CD4-positive, alpha-beta T cell treated with Interleukin-2 at 100 ng/mL for 4 hours (primary cell): ENCODE measurements at regions not wholly inside any gene's neighbourhood (a gene's known extent, or its start where the extent isn't known, plus 50 kb on each side); places are given as distances from the start of the nearest gene placed in this dataset.

Source experiments
- DNase-seq: peaks from one replicate; pipeline ENCODE4 v3.0.0-alpha.2; 2020; ENCODE audit warnings: low spot score

GRCh38 chr14:41404126-41404525 is 202.6 kb upstream of the LRFN5 start:
- no peak for DNase-seq

GRCh38 chr14:41403360-41403759 is 203.3 kb upstream of the LRFN5 start:
- no peak for DNase-seq

GRCh38 chr14:41397926-41398325 is 208.8 kb upstream of the LRFN5 start:
- DNase-seq = no peak

GRCh38 chr14:41393512-41393911 is 213.2 kb upstream of the LRFN5 start:
- no peak for DNase-seq

GRCh38 chr14:41392226-41392625 is 214.4 kb upstream of the LRFN5 start:
- DNase-seq = no peak

- no peak for DNase-seq
Observed at GRCh38 chr14:41389355-41389754, 217.3 kb upstream of the LRFN5 start.

GRCh38 chr14:41385797-41386196 is 220.9 kb upstream of the LRFN5 start:
- no peak for DNase-seq

- DNase-seq = no peak
Observed at GRCh38 chr14:41380017-41380416, 226.7 kb upstream of the LRFN5 start.

- no peak for DNase-seq
Observed at GRCh38 chr14:41378526-41378925, 228.2 kb upstream of the LRFN5 start.

GRCh38 chr14:41377932-41378331 is 228.7 kb upstream of the LRFN5 start:
- DNase-seq = no peak

- no peak for DNase-seq
Observed at GRCh38 chr14:41374092-41374491, 232.6 kb upstream of the LRFN5 start.

- no peak for DNase-seq
Observed at GRCh38 chr14:41362139-41362538, 244.5 kb upstream of the LRFN5 start.

- DNase-seq = no peak
Observed at GRCh38 chr14:41360126-41360525, 246.6 kb upstream of the LRFN5 start.

GRCh38 chr14:41355866-41356265 is 250.8 kb upstream of the LRFN5 start:
- DNase-seq = no peak

GRCh38 chr14:41350476-41350875 is 256.2 kb upstream of the LRFN5 start:
- DNase-seq = no peak

GRCh38 chr14:41349289-41349910 is 257.3 kb upstream of the LRFN5 start:
- no peak for DNase-seq

- no peak for DNase-seq
Observed at GRCh38 chr14:41343857-41344256, 262.8 kb upstream of the LRFN5 start.

- DNase-seq = no peak
Observed at GRCh38 chr14:41313196-41313595, 293.5 kb upstream of the LRFN5 start.

- DNase-seq = no peak
Observed at GRCh38 chr14:41303506-41303905, 303.2 kb upstream of the LRFN5 start.

- DNase-seq = no peak
Observed at GRCh38 chr14:41302776-41303175, 303.9 kb upstream of the LRFN5 start.

- no peak for DNase-seq
Observed at GRCh38 chr14:41299924-41300323, 306.8 kb upstream of the LRFN5 start.

- DNase-seq = no peak
Observed at GRCh38 chr14:41298328-41298690, 308.4 kb upstream of the LRFN5 start.

GRCh38 chr14:41297576-41298327 is 308.9 kb upstream of the LRFN5 start:
- DNase-seq = no peak

GRCh38 chr14:41295734-41296133 is 310.9 kb upstream of the LRFN5 start:
- DNase-seq = no peak
